GM13977 (cell line): ENCODE measurements at regions not wholly inside any gene's neighbourhood (a gene's known extent, or its start where the extent isn't known, plus 50 kb on each side); places are given as distances from the start of the nearest gene placed in this dataset.

Source experiments
- DNase-seq: peaks from one replicate; pipeline ENCODE4 v3.0.0; 2012; ENCODE audit warnings: low spot score
- in situ Hi-C: fragments of 300-500 bp; cut with MboI; formaldehyde crosslinking; loops from one replicate; pipeline ENCODE4 v1.12.0; 2022; ENCODE audit warnings: low sequenced_read_pairs, low pct_unique_long_range_greater_than_20kb, mixed read lengths, inconsistent platforms; ENCODE audit not compliant: unreplicated experiment
- TF ChIP-seq, protein P1 (sequence below): IDR thresholded peaks from 2 replicates; pipeline ENCODE4 v1.5.1; 2012; ENCODE audit warnings: mild to moderate bottlenecking, control low read depth; ENCODE audit not compliant: insufficient read depth; ENCODE audit errors: extremely low read depth, missing control alignments

DNA sequence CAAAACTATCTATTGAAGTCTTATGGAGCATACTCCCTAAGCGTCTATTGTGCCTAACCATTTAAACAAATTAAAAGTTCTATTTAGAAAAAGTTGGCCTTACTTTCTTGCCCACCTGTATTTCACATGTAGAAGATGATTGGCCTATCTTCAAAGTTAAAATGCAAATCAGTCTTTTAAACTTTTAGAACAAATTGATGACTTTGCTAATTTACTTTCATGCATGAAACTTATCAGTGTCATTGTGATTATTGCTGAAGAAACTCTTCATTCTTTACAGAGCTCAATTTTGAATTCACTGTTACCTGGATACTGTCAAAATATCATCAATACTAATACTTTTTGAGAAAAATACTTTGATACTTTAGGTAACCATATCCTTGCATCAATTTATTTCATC lies 216.1 kb downstream of the COX7C start:
- TF ChIP-seq, protein P1, sequence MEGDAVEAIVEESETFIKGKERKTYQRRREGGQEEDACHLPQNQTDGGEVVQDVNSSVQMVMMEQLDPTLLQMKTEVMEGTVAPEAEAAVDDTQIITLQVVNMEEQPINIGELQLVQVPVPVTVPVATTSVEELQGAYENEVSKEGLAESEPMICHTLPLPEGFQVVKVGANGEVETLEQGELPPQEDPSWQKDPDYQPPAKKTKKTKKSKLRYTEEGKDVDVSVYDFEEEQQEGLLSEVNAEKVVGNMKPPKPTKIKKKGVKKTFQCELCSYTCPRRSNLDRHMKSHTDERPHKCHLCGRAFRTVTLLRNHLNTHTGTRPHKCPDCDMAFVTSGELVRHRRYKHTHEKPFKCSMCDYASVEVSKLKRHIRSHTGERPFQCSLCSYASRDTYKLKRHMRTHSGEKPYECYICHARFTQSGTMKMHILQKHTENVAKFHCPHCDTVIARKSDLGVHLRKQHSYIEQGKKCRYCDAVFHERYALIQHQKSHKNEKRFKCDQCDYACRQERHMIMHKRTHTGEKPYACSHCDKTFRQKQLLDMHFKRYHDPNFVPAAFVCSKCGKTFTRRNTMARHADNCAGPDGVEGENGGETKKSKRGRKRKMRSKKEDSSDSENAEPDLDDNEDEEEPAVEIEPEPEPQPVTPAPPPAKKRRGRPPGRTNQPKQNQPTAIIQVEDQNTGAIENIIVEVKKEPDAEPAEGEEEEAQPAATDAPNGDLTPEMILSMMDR, result no peak
- no peak for DNase-seq
- in situ Hi-C loops, result no loop called here

DNA sequence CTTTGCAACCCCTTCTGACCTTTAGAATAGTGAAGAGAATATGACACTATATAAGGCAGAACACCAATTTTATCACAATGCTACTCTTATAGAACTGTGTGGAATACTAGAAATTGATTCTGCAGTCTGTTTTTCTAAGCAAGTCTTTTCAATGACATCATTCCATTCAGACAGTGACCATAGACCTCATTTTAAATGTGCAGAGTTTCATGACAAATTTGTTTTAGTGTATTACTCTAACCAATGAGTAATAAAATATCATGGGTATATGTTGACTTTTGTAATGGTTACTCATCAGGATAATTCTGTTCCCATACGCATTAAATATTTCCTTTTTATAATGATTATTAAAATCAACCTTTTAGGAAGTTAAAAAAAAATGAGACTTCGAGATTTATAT lies 219.9 kb downstream of the COX7C start:
- in situ Hi-C loops, result no loop called here
- no peak for DNase-seq
- TF ChIP-seq, protein P1, result no peak

DNA sequence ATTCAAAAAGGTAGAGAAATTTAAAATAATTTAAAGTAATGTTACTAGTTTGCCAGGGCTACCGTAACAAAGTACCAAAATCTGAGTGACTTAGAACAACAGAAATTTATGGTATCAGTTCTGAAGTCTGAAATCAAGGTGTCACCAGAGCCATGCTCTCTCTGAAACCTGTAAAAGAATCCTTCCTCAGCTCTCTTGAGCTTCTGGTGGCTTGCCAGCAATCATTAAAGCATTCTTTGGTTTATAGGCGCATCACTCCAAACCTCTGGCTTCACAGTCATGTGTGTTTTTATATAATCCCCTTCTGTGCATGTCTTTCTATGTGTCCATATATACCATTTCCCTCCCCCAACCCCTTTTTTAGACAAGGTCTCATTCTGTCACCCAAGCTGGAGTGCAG lies 220.3 kb downstream of the COX7C start:
- DNase-seq, result no peak
- in situ Hi-C loops, result no loop called here
- TF ChIP-seq, protein P1, result no peak

DNA sequence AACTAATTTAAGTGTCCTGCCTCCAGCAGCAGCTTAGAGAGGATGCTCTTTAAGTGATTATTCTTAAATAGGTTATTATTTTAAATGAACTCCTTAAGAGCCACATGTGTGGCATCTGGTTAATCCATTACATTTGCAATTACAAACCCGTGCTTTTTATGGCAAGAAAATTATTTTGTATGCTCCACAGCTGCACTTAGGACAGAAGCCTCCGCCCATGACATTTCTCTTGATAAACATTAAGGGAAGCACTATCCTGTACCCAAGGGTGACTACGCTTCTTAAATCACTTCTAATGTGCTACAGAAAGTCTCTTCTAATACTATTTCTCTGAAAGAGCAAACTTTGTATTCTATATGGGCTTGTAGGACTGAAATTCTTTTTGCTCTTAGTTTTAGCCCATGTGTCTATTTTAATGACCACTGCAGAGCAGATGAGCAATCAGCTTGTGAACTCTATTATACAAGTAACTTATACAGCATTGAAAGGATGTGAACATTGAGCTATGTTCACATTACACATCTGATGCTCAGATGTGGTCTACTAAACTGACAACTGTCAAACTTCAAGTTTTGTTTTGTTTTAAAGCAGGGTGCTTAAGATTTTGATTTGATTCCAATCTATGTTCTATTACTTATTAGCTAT lies 223.4 kb downstream of the COX7C start:
- no peak for DNase-seq
- in situ Hi-C loops, result no loop called here
- TF ChIP-seq, protein P1, result no peak

DNA sequence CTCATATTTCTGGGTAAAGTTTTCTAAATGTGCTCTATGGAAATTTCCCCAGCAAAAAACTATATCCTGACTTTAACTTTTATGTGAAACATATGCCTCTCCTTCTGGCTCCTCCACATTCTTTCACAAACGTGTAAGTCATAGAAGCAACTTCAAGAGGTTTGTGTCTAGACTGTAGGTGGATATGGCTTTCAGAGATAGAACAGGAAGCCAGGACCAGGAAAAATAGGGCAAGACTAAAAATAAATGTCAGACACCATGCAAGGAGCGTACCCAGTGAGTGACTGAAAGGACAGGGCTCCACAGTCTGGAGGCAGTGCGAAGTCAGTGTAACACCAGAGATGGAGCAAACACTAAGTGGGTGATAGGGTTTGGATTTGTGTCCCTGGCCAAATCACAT lies 240.7 kb downstream of the COX7C start:
- TF ChIP-seq, protein P1, result no peak
- DNase-seq, result no peak
- in situ Hi-C loops, result no loop called here

DNA sequence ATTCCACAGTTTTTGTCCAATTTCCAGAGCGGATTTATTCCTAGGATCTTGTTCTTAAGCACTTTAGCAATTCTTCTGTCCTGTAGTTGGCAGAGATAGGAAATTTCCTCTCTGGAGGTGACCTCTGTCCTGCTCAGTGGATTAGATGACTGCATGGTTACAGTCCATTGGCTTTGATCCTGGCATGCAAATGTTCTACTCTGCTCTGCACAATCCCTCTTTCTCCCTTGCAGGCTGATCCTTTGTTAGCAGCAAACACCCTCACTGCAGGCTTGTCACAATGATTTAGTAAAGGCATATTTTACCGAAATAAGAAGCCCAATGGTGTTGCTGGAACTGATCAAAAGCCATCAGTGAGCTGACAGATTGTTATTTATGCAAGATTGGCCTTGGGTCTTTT lies 243.8 kb downstream of the COX7C start:
- DNase-seq, result no peak
- in situ Hi-C loops, result no loop called here
- TF ChIP-seq, protein P1, result no peak
